ENCODE measurements at regions not wholly inside any gene's neighbourhood (a gene's known extent, or its start where the extent isn't known, plus 50 kb on each side); places are given as distances from the start of the nearest gene placed in this dataset.

DNA sequence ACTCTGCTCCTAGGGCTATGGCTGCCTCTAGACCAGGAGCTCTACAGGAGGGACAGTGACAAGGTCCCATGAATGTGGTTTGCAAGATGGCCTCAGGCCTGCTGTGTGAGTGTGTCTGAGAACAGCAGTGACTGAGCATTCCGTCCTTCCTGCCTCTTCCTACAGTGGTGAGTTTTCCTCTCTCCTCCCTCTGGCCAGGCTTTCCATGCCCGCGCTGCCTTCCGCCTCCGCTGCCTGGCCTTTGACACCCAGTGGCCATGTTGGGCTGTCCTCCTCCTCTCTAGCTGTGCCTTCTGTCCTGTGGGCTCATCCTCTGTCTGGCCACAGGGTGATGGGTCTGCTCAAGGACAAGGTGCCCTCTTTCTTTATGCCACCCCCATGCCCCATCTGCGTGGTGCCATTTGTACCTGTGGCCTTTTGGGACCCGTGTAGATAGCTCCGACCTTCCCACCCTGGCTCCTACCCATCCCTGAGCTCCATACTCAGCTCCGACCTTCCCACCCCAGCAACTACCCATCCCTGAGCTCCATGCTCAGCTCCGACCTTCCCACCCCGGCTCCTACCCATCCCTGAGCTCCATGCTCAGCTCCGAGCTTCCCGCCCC, 970.4 kb downstream of the BRD1 start:
- DNase-seq (no peak), ATAC-seq (no peak)
- Histone ChIP-seq H3K27ac (no peak overlapping the region), H3K4me3 (no peak overlapping the region), H3K9me3 (no peaks in the 10 kb centered on the region), H3K4me1 (no peaks in the 10 kb centered on the region), H3K36me3 (no peaks in the 10 kb centered on the region), H3K27me3 (no peaks in the 10 kb centered on the region)
- TF ChIP-seq, protein P1, sequence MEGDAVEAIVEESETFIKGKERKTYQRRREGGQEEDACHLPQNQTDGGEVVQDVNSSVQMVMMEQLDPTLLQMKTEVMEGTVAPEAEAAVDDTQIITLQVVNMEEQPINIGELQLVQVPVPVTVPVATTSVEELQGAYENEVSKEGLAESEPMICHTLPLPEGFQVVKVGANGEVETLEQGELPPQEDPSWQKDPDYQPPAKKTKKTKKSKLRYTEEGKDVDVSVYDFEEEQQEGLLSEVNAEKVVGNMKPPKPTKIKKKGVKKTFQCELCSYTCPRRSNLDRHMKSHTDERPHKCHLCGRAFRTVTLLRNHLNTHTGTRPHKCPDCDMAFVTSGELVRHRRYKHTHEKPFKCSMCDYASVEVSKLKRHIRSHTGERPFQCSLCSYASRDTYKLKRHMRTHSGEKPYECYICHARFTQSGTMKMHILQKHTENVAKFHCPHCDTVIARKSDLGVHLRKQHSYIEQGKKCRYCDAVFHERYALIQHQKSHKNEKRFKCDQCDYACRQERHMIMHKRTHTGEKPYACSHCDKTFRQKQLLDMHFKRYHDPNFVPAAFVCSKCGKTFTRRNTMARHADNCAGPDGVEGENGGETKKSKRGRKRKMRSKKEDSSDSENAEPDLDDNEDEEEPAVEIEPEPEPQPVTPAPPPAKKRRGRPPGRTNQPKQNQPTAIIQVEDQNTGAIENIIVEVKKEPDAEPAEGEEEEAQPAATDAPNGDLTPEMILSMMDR (IDR thresholded peaks at IDR 0.05), result no peak
- no peak for TF ChIP-seq POLR2A (IDR thresholded peaks at IDR 0.05)
- intact Hi-C loops (cut with DNase I), result no loop called here
- WGBS, 4 donors, result 82 to 84% (median 83%) methylated on average over 13 of the region's 13 CpGs

DNA sequence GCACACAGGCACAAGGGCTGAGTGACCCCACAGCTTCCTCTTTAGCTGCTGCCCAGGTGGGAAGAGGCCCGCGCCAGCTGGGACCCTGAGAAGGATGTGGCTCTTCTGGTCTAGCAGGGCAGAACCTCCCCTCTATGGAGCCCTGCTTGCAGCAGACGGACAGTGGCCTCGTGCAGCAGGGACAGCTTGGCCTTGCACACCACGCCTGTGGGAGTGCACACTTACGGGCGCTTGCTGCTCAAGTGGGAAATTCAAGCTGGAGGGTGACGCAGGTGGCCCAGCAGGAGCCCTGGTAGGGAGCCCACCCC, 971.4 kb downstream of the BRD1 start:
- no peak for DNase-seq
- intact Hi-C loops (cut with DNase I), result no loop called here
- no peak overlapping the region for H3K27ac ChIP-seq
- H3K27me3 ChIP-seq, result no peaks in the 10 kb centered on the region
- H3K4me3 ChIP-seq, result no peak overlapping the region
- H3K4me1 ChIP-seq, result no peaks in the 10 kb centered on the region
- no peaks in the 10 kb centered on the region for H3K9me3 ChIP-seq
- ATAC-seq, result no peak
- WGBS, 4 donors, result 81 to 84% (median 83%) methylated on average over 6 to 8 of the region's 8 CpGs; no CpG with 5 or more reads in 1 of the 4 donors
- TF ChIP-seq, protein P1 (IDR thresholded peaks at IDR 0.05), result no peak
- TF ChIP-seq POLR2A (IDR thresholded peaks at IDR 0.05), result no peak
- no peaks in the 10 kb centered on the region for H3K36me3 ChIP-seq

DNA sequence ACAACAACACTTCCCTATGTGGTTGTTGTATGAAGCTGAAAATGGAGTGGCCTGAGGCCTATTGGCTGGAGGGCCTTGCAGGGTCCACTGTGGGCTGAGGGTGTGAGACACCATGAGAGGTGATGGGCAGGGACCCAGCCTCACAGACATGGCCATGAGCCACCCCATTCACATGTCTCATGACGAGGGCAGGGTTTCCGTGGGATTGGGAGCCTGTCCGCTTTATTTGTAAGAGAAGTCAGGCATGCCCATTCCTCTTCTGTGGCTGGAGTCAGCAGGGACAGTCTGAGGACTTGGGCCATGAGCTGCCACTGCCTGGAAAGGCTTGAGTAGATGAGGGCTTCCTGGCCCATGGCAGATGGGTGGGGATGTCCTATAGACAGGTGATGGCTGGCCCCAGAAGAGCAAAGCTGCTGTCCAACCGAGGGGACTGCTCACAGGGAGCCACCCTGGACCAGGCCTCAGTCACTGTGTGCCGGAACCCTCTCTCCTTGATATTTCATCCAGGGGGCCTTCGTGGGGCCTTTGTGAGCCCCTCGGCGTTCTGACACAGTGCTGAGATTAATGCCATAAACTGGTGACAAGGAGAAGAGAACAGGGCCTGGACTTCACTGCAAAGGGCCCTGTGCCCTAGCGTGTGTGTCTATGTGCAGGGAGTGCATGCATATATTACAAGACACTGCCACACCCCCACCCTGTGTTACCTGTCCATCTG, 971.9 kb downstream of the BRD1 start:
- Histone ChIP-seq H3K27ac (no peak overlapping the region), H3K27me3 (no peaks in the 10 kb centered on the region), H3K4me3 (no peak overlapping the region), H3K36me3 (no peaks in the 10 kb centered on the region), H3K4me1 (no peaks in the 10 kb centered on the region), H3K9me3 (no peaks in the 10 kb centered on the region)
- no peak for DNase-seq
- no peak for ATAC-seq
- TF ChIP-seq POLR2A (IDR thresholded peaks at IDR 0.05), result no peak
- TF ChIP-seq, protein P1 (IDR thresholded peaks at IDR 0.05), result no peak
- 80 to 88% (median 81%) methylated on average over 8 to 9 of the region's 9 CpGs for WGBS, 4 donors
- intact Hi-C loops (cut with DNase I), result no loop called here

DNA sequence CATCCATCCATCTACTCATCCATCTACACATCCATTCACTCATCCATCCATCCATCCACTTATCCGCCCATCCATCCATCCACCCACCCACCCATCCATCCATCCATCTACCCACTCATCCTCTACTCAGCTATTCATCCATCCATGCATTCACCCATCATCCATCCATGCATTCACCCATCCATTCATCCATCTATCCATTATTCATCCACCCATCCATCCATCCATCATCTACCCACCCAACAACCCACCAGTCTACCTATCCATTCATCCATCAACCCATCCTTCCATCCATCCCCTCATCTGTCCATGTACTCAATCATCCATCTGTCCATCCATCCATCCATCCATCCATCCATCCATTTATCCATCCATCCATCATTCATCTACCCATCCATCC, 972.7 kb downstream of the BRD1 start:
- intact Hi-C loops (cut with DNase I), result no loop called here
- Histone ChIP-seq H3K27ac (no peak overlapping the region), H3K9me3 (no peaks in the 10 kb centered on the region), H3K4me3 (no peak overlapping the region), H3K4me1 (no peaks in the 10 kb centered on the region), H3K27me3 (no peaks in the 10 kb centered on the region), H3K36me3 (no peaks in the 10 kb centered on the region)
- TF ChIP-seq, protein P1 (IDR thresholded peaks at IDR 0.05), result no peak
- no peak for TF ChIP-seq POLR2A (IDR thresholded peaks at IDR 0.05)
- no peak for ATAC-seq
- no peak for DNase-seq
- 58 to 68% (median 65%) methylated on average over 1 of the region's 1 CpG for WGBS, 4 donors

Data from heart left ventricle (tissue), 16 donors.